ENCODE measurements at regions not wholly inside any gene's neighbourhood (a gene's known extent, or its start where the extent isn't known, plus 50 kb on each side); places are given as distances from the start of the nearest gene placed in this dataset.

- DNase-seq (ENCODE audit: low read depth) = no peak
Observed at GRCh38 chr1:59105548-59106507, 191.1 kb upstream of the FGGY start.

GRCh38 chr1:59107516-59107915, 189.4 kb upstream of the FGGY start:
- FAIRE-seq (no peak), DNase-seq (ENCODE audit: low read depth) (no peak)
- Histone ChIP-seq H3K27ac (ENCODE audit: low read depth, low read length) (no peak overlapping the region), H3K4me3 (ENCODE audit: insufficient read depth, low read depth, low read length) (no peak overlapping the region), H3K4me1 (ENCODE audit: insufficient read depth, low read length) (no peaks in the 10 kb centered on the region), H3K9me3 (ENCODE audit: insufficient read depth, low read depth, low read length) (no peaks in the 10 kb centered on the region), H3K79me2 (ENCODE audit: insufficient read depth, low read length) (no peaks in the 10 kb centered on the region), H2AFZ (ENCODE audit: low read depth, low read length) (no peak overlapping the region), H3K4me2 (ENCODE audit: low read length) (no peak overlapping the region), H3K36me3 (ENCODE audit: insufficient read depth, low read length) (no peaks in the 10 kb centered on the region), H3K27me3 (ENCODE audit: insufficient read depth, low read length) (no peaks in the 10 kb centered on the region), H4K20me1 (ENCODE audit: insufficient read depth, low read length) (no peaks in the 10 kb centered on the region), H3K9ac (ENCODE audit: low read length) (no peak overlapping the region)
- Mint-ChIP-seq H3K4me1 (ENCODE audit: low read depth, unreplicated experiment) (peaks cover 4% of the 10 kb centered on the region), H3K9me3 (ENCODE audit: unreplicated experiment) (no peaks in the 10 kb centered on the region), H3K27ac (ENCODE audit: unreplicated experiment) (no peak overlapping the region), H3K36me3 (ENCODE audit: low read depth, unreplicated experiment) (no peaks in the 10 kb centered on the region), H3K27me3 (ENCODE audit: low read depth, unreplicated experiment) (no peaks in the 10 kb centered on the region), H3K4me3 (ENCODE audit: unreplicated experiment) (no peak overlapping the region)
- TF ChIP-seq CTCF (IDR thresholded peaks at IDR 0.05; ENCODE audit: insufficient read depth, low read depth, low read length) = no peak
- TF ChIP-seq EZH2 (IDR thresholded peaks at IDR 0.05; ENCODE audit: insufficient read depth, low read length) = no peak

More at GRCh38 chr1:59105548-59106507, 191.1 kb upstream of the FGGY start:
- Histone ChIP-seq H3K27me3 (ENCODE audit: insufficient read depth, low read length) (no peaks in the 10 kb centered on the region), H3K79me2 (ENCODE audit: insufficient read depth, low read length) (no peaks in the 10 kb centered on the region), H3K4me1 (ENCODE audit: insufficient read depth, low read length) (no peaks in the 10 kb centered on the region), H4K20me1 (ENCODE audit: insufficient read depth, low read length) (no peaks in the 10 kb centered on the region), H3K36me3 (ENCODE audit: insufficient read depth, low read length) (no peaks in the 10 kb centered on the region), H3K9ac (ENCODE audit: low read length) (no peak overlapping the region), H3K4me2 (ENCODE audit: low read length) (no peak overlapping the region), H3K9me3 (ENCODE audit: insufficient read depth, low read depth, low read length) (no peaks in the 10 kb centered on the region), H3K27ac (ENCODE audit: low read depth, low read length) (no peak overlapping the region), H2AFZ (ENCODE audit: low read depth, low read length) (no peak overlapping the region), H3K4me3 (ENCODE audit: insufficient read depth, low read depth, low read length) (no peak overlapping the region)
- H3K36me3 Mint-ChIP-seq (ENCODE audit: low read depth, unreplicated experiment) = no peaks in the 10 kb centered on the region
- H3K4me1 Mint-ChIP-seq (ENCODE audit: low read depth, unreplicated experiment) = peaks cover 9% of the 10 kb centered on the region
- H3K27me3 Mint-ChIP-seq (ENCODE audit: low read depth, unreplicated experiment) = no peaks in the 10 kb centered on the region
- no peak overlapping the region for H3K4me3 Mint-ChIP-seq (ENCODE audit: unreplicated experiment)
- no peak for TF ChIP-seq CTCF (IDR thresholded peaks at IDR 0.05; ENCODE audit: insufficient read depth, low read depth, low read length)
- no peak for TF ChIP-seq EZH2 (IDR thresholded peaks at IDR 0.05; ENCODE audit: insufficient read depth, low read length)
- peaks cover 6% of the 10 kb centered on the region for H3K9me3 Mint-ChIP-seq (ENCODE audit: unreplicated experiment)
- FAIRE-seq = no peak
- peak overlapping the region; percentile 18 for H3K27ac Mint-ChIP-seq (ENCODE audit: unreplicated experiment)

- no peaks in the 10 kb centered on the region for H3K4me1 ChIP-seq (ENCODE audit: insufficient read depth, low read length)
- no peak overlapping the region for H3K27ac ChIP-seq (ENCODE audit: low read depth, low read length)
- H3K27me3 ChIP-seq (ENCODE audit: insufficient read depth, low read length) = no peaks in the 10 kb centered on the region
- H2AFZ ChIP-seq (ENCODE audit: low read depth, low read length) = no peak overlapping the region
- no peak overlapping the region for H3K27ac Mint-ChIP-seq (ENCODE audit: unreplicated experiment)
- TF ChIP-seq EZH2 (IDR thresholded peaks at IDR 0.05; ENCODE audit: insufficient read depth, low read length) = no peak
- TF ChIP-seq CTCF (IDR thresholded peaks at IDR 0.05; ENCODE audit: insufficient read depth, low read depth, low read length) = no peak
- no peaks in the 10 kb centered on the region for H3K36me3 ChIP-seq (ENCODE audit: insufficient read depth, low read length)
- H3K36me3 Mint-ChIP-seq (ENCODE audit: low read depth, unreplicated experiment) = no peaks in the 10 kb centered on the region
- no peak overlapping the region for H3K4me3 Mint-ChIP-seq (ENCODE audit: unreplicated experiment)
- no peaks in the 10 kb centered on the region for H3K9me3 ChIP-seq (ENCODE audit: insufficient read depth, low read depth, low read length)
- peaks cover 4% of the 10 kb centered on the region for H3K4me1 Mint-ChIP-seq (ENCODE audit: low read depth, unreplicated experiment)
- H3K79me2 ChIP-seq (ENCODE audit: insufficient read depth, low read length) = no peaks in the 10 kb centered on the region
- H4K20me1 ChIP-seq (ENCODE audit: insufficient read depth, low read length) = no peaks in the 10 kb centered on the region
- no peaks in the 10 kb centered on the region for H3K27me3 Mint-ChIP-seq (ENCODE audit: low read depth, unreplicated experiment)
- FAIRE-seq = no peak
- H3K4me2 ChIP-seq (ENCODE audit: low read length) = no peak overlapping the region
- H3K9me3 Mint-ChIP-seq (ENCODE audit: unreplicated experiment) = no peaks in the 10 kb centered on the region
- no peak for DNase-seq (ENCODE audit: low read depth)
- no peak overlapping the region for H3K4me3 ChIP-seq (ENCODE audit: insufficient read depth, low read depth, low read length)
- no peak overlapping the region for H3K9ac ChIP-seq (ENCODE audit: low read length)
Observed at GRCh38 chr1:59107916-59108315, 189.0 kb upstream of the FGGY start.

All from astrocyte (in vitro differentiated cells and primary cell).